HFFc6 (cell line): ENCODE measurements at regions not wholly inside any gene's neighbourhood (a gene's known extent, or its start where the extent isn't known, plus 50 kb on each side); places are given as distances from the start of the nearest gene placed in this dataset.
"Not testable (repeated sequence)": the region's sequence is repeated elsewhere in the genome, so short reads cannot be mapped to it uniquely, and the experiment has no call there.

ENCODE experiments used
- DNase-seq: peaks from one replicate; pipeline ENCODE4 v3.0.0-alpha.2; 2018
- H3K27ac Mint-ChIP-seq: 2 replicates; pipeline ENCODE4 v1.8.0; 2020; ENCODE audit warnings: mild to moderate bottlenecking, mixed read lengths
- H3K27me3 Mint-ChIP-seq: 2 replicates; pipeline ENCODE4 v1.8.0; 2021; ENCODE audit warnings: mild to moderate bottlenecking, moderate library complexity, mixed read lengths; ENCODE audit not compliant: insufficient read depth
- H3K36me3 Mint-ChIP-seq: 2 replicates; pipeline ENCODE4 v1.8.0; 2021; ENCODE audit warnings: low read depth, mixed read lengths
- H3K4me1 Mint-ChIP-seq: 2 replicates; pipeline ENCODE4 v1.8.0; 2020; ENCODE audit warnings: low read depth, mixed read lengths
- H3K4me3 Mint-ChIP-seq: 2 replicates; pipeline ENCODE4 v1.8.0; 2020; ENCODE audit warnings: mild to moderate bottlenecking, moderate library complexity, mixed read lengths
- H3K9me3 Mint-ChIP-seq: 2 replicates; pipeline ENCODE4 v1.8.0; 2020; ENCODE audit warnings: mild to moderate bottlenecking, mixed read lengths
- CTCF ChIP-seq: fragments of 200-600 bp; sonication (generic); IDR thresholded peaks from 2 replicates; pipeline ENCODE4 v1.5.0; 2021; ENCODE audit warnings: antibody characterized with exemption, mild to moderate bottlenecking

GRCh38 chr7:69246758-69247157, 351.5 kb upstream of the AUTS2 start:
- H3K4me3 Mint-ChIP-seq, result no peak overlapping the region
- no peak overlapping the region for H3K27ac Mint-ChIP-seq
- no peaks in the 10 kb centered on the region; the same call in 1 of the 2 replicates for H3K27me3 Mint-ChIP-seq
- peaks cover 48% of the 10 kb centered on the region for H3K9me3 Mint-ChIP-seq
- TF ChIP-seq CTCF, result no peak
- DNase-seq, result no peak
- no peaks in the 10 kb centered on the region for H3K4me1 Mint-ChIP-seq
- H3K36me3 Mint-ChIP-seq, result peaks cover 6% of the 10 kb centered on the region; the same call in 1 of the 2 replicates

GRCh38 chr7:69248382-69248828, 349.9 kb upstream of the AUTS2 start:
- not testable (repeated sequence) for H3K4me3 Mint-ChIP-seq, H3K27me3 Mint-ChIP-seq, H3K36me3 Mint-ChIP-seq, DNase-seq, H3K4me1 Mint-ChIP-seq, H3K27ac Mint-ChIP-seq
- H3K9me3 Mint-ChIP-seq, result peaks cover 53% of the 10 kb centered on the region

- Mint-ChIP-seq H3K4me1 (no peaks in the 10 kb centered on the region), H3K27me3 (no peaks in the 10 kb centered on the region), H3K36me3 (peaks cover 3% of the 10 kb centered on the region), H3K27ac (no peak overlapping the region), H3K9me3 (peaks cover 57% of the 10 kb centered on the region), H3K4me3 (no peak overlapping the region)
- no peak for TF ChIP-seq CTCF
- DNase-seq, result no peak
Measured at GRCh38 chr7:69250958-69251357, 347.3 kb upstream of the AUTS2 start.

- H3K27ac Mint-ChIP-seq, result no peak overlapping the region
- DNase-seq, result no peak
- no peak overlapping the region for H3K4me3 Mint-ChIP-seq
- H3K27me3 Mint-ChIP-seq, result no peaks in the 10 kb centered on the region
- TF ChIP-seq CTCF, result no peak
- no peaks in the 10 kb centered on the region; the same call in 1 of the 2 replicates for H3K36me3 Mint-ChIP-seq
- no peaks in the 10 kb centered on the region for H3K4me1 Mint-ChIP-seq
- peaks cover 57% of the 10 kb centered on the region for H3K9me3 Mint-ChIP-seq
Measured at GRCh38 chr7:69254643-69255042, 343.6 kb upstream of the AUTS2 start.

- no peak for DNase-seq
- Mint-ChIP-seq H3K36me3 (no peaks in the 10 kb centered on the region; the same call in 1 of the 2 replicates), H3K27ac (no peak overlapping the region), H3K27me3 (no peaks in the 10 kb centered on the region), H3K9me3 (peaks cover 45% of the 10 kb centered on the region), H3K4me1 (no peaks in the 10 kb centered on the region), H3K4me3 (no peak overlapping the region)
- TF ChIP-seq CTCF, result no peak
Measured at GRCh38 chr7:69256634-69257081, 341.6 kb upstream of the AUTS2 start.

- Mint-ChIP-seq H3K27me3 (no peaks in the 10 kb centered on the region), H3K36me3 (no peaks in the 10 kb centered on the region; the same call in 1 of the 2 replicates), H3K9me3 (peaks cover 38% of the 10 kb centered on the region), H3K4me3 (no peak overlapping the region), H3K4me1 (no peaks in the 10 kb centered on the region), H3K27ac (no peak overlapping the region)
- no peak for DNase-seq
- no peak for TF ChIP-seq CTCF
Measured at GRCh38 chr7:69257592-69257991, 340.7 kb upstream of the AUTS2 start.
